Jurkat, Clone E6-1 (cell line): ENCODE measurements at regions not wholly inside any gene's neighbourhood (a gene's known extent, or its start where the extent isn't known, plus 50 kb on each side); places are given as distances from the start of the nearest gene placed in this dataset.
"Not testable (repeated sequence)": the region's sequence is repeated elsewhere in the genome, so short reads cannot be mapped to it uniquely, and the experiment has no call there.

Experiments
- DNase-seq: peaks from one replicate; pipeline ENCODE4 v3.0.0-alpha.2; 2011; ENCODE audit warnings: low read depth, low spot score
- H3K4me3 ChIP-seq: 2 replicates; pipeline ENCODE4 v1.5.1; 2011; ENCODE audit warnings: mild to moderate bottlenecking, low read length, control low read depth, moderate library complexity

DNA sequence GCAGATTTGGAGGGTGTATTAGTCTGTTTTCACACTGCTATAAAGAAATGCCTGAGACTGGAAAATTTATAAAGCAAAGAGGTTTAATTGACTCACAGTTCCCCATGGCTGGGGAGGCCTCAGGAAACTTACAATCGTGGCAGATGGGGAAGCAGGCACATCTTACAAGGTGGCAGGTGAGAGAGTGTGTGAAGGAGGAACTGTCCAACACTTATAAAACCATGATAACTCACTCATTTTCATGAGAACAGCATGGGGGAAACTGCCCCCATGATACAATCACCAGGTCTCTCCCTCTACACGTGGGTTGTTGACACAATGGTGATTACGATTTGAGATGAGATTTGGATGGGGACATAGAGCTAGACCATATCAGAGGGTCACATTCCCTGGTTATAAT lies 195.6 kb downstream of the RGS9 start:
- no peak for DNase-seq
- H3K4me3 ChIP-seq = no peak overlapping the region

- DNase-seq = no peak
- H3K4me3 ChIP-seq = no peak overlapping the region
Measured at GRCh38 chr17:65332375-65332774, 195.2 kb downstream of the RGS9 start.

GRCh38 chr17:65328567-65328966 lies 191.4 kb downstream of the RGS9 start:
- DNase-seq = no peak
- H3K4me3 ChIP-seq = no peak overlapping the region

DNA sequence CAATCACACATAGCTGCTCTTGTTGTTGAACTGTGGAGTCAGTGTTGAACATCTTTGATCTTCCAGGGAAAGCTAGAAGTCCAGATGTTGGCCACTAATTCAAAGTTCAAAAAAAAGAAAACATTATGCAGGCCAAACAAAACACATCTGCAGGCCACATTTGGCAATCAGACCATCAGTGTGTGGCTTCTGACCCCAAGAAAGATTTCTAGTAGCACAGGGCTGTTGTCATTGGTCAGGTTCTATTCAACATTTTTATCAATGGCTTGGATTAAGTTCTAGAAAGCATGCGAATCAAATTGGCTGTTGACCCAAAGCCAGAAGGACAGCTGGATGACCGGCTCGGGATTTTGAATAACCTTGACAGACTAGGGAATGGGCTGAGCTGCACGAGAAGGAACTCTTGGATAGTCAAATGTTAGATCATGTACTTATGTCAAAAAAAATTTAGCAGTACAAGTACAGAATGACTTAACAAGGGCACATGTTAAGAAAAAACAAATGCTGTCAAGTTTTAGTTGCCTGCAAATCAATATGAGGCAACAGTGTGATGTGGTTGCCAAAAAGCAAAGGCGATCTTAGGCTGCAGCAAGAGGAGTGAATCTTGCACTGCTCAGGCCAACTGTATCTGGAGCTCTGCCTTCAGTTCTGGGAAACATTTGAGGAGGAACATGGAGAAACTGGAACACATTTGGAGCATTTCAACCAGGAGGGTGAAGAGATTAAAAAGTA lies 187.6 kb downstream of the RGS9 start:
- no peak for DNase-seq
- H3K4me3 ChIP-seq = no peak overlapping the region

DNA sequence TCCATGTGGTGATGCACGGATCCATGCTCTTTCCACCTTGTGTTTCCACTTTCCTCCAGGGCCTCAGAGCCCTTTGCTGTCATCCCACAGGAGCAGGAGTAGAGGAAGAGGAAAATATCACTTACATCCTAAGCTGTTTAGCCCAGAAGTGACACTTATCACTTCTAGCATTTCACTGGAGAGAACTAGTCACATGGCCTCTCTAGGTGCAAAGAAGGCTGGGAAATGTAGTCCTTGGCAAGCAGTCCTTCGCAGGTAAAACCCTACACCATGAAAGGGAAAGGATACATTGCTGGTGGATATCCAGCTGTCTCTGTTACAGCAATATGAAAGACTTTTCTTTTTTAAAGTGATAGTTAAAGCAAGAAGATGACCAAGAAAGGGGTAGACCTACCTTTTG lies 185.9 kb downstream of the RGS9 start:
- no peak overlapping the region for H3K4me3 ChIP-seq
- peak; percentile 7 for DNase-seq

- no peak overlapping the region for H3K4me3 ChIP-seq
- no peak for DNase-seq
Measured at GRCh38 chr17:65320820-65321219, 183.7 kb downstream of the RGS9 start.

DNA sequence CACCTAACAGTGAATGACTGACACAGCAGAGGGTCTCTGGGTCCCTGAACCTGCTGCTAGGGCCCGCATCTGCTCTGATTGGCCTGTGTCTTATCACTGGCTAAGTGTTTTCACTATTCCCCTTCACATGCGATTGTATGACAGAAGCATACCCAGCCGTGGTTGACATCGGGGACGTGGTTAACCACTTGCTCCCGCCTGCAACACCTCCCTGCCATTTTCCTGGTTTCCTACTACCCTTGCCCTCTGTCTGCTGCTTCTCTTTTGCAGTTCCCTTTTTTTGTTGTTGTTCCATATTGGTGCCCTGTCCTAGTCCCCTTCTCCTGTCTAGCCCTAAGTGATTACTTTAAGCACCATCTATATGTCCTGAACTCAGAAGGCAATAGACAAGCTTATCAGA lies 177.0 kb downstream of the RGS9 start:
- H3K4me3 ChIP-seq = no peak overlapping the region
- DNase-seq = peak; percentile 32

- no peak overlapping the region for H3K4me3 ChIP-seq
- no peak for DNase-seq
Measured at GRCh38 chr17:65312718-65313377, 175.7 kb downstream of the RGS9 start.

GRCh38 chr17:65311261-65311660 lies 174.1 kb downstream of the RGS9 start:
- H3K4me3 ChIP-seq = no peak overlapping the region
- no peak for DNase-seq

DNA sequence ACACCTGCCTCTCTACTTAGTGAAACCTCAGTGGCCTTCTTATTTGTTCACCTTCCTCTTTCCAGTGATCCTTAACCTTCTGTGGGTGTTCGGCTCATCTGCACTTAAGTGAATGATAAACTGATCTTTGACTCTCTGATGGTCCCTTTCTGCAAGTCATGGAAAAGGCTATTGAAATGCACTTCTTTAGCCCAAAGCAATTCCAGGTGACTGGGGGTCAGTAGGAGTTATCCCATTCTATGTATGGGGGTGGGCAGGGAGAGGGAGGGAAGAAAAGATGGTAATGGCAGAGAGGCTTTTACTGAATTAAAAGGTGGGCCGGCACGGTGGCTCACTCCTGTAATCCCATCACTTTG lies 170.8 kb downstream of the RGS9 start:
- DNase-seq = no peak
- H3K4me3 ChIP-seq = no peak overlapping the region

DNA sequence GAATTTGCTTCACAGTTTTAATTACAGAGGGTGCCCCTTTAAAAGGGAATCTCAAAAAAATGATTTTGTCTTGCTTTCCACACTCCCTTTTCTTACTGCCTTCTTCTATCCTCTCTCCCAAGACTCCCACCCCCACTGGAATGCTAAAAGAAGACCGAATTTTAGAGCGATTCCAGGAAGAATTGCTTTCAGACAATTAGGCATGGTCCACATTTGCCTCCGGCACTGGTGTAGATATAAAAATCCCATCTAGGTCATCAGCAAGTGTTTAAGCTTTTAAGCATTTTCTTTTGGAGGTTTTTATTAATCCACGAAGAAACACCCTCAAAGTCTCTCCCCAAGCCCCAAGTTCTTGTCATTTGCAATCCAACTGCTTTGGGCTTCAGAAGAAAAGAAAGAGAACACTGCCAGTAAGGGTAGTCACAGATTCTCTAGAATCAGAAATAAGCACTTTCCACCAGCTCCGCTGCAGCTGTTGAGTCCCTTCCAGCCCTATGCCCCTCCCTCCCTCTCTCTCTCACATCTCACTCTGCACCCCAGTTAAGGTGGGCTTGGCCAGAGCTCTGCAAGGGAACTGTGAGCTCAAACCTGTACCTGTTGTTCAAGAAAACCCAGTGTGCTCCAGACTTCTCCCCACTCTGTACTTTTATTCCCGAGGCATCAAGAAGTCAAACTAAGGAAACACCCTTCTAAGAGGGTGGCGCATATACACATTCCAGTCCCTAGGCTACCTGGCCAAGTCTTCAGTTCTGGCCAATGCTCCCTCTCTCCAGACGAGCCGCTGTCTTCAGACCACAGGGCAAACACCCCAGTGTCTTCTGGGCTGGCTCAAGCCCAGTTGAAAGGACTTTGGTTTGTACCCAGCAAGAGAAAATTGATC lies 170.2 kb downstream of the RGS9 start:
- no peak for DNase-seq
- no peak overlapping the region for H3K4me3 ChIP-seq

GRCh38 chr17:65305778-65306177 lies 168.6 kb downstream of the RGS9 start:
- H3K4me3 ChIP-seq = no peak overlapping the region
- DNase-seq = no peak

DNA sequence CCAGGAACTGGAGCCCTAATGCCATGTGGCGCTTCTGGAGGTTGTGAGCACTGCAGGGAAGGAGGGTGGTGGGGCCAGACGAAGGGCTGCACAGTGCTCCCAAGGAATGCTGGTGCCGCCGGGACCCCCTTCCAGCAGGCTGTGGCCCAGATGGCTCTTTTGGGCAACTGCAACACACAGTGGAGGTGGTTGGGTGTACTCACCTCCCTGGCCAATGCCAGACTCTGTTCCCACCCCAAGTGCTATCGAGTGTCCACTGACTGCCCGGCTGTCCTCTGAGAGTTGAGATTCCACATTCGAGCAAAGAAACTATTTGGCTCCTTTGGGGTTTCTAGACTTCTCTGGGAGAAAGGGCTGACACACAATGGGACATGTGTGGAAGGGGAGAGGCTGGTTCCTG lies 167.9 kb downstream of the RGS9 start:
- no peak overlapping the region for H3K4me3 ChIP-seq

GRCh38 chr17:65301882-65302281 lies 164.7 kb downstream of the RGS9 start:
- not testable (repeated sequence) for DNase-seq, H3K4me3 ChIP-seq

More for the DNA sequence above, 167.9 kb downstream of the RGS9 start:
- DNase-seq = no peak

GRCh38 chr17:65301184-65301583 lies 164.0 kb downstream of the RGS9 start:
- DNase-seq = no peak

DNA sequence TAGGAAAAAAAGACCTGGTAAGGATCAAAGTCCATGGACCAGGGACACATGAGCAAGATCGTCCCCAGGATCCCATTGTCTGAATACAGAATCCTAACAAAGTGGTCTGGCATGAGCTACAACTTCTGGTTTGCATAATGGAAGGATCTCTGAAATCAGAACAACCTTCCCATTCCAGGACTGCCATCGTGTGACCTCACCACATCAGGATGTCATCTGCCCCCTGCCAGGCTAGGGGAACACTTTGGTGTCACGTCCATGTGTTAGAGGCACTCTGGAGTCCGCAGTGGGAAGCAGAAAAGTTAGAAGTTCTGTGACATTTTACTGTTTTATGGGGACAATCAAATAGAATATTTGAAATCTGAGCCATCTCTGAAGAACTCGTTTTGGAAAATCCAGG lies 160.7 kb downstream of the RGS9 start:
- no peak for DNase-seq

More at GRCh38 chr17:65301184-65301583, 164.0 kb downstream of the RGS9 start:
- H3K4me3 ChIP-seq = no peak overlapping the region

DNA sequence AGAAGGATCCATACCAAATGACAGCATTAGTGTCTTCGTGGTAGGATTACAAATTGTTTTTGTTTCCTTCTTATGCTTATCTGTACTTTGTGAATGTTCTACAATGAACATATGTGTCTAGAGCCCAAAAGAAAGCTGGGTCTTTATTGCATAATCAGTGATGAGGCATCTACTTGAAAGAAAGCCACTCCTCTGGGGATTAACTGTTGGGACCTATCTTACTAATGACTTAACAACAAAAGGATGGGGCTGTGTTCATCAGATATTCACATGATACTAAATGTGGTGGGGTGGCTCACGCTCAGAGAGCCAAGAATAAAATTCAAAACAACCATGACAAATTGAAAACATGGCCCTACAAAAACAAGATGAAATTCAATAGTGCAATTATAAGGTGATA lies 160.2 kb downstream of the RGS9 start:
- no peak for DNase-seq
- H3K4me3 ChIP-seq = no peak overlapping the region

More for the DNA sequence above, 160.7 kb downstream of the RGS9 start:
- no peak overlapping the region for H3K4me3 ChIP-seq

- H3K4me3 ChIP-seq = no peak overlapping the region
- DNase-seq = peak; percentile 66
Measured at GRCh38 chr17:65294181-65294719, 157.1 kb downstream of the RGS9 start.

DNA sequence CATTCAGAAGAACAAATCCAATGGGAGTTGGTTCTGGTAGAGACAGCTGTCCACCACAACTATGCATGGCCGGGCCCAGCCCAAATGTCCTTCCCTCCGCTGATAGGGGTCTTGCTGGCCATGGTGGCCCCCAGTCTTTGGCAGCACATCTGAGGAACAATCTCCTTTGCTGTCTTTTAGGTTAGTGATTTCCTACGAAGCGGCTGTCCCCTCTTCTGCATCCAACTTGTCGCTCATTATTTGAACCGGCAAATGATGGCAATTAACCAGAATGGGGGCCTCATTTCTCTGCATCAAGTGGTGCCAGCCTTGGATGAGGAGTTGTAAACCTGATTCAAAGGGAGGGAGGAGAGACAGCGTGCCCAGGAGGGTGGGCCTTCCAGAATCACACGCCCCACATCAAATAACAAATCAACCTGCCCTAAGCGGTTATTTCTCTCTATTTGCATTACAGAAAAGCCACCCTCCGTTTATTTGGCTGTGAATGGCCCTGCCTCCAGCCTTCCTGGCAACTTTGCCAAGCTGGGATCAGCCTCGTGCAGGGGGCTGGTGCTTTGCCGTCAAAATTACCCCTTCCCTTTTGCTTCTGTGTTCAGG lies 156.5 kb downstream of the RGS9 start:
- DNase-seq = no peak
- H3K4me3 ChIP-seq = no peak overlapping the region
